Lower lobe of right lung (tissue), 2 donors: ENCODE measurements at regions not wholly inside any gene's neighbourhood (a gene's known extent, or its start where the extent isn't known, plus 50 kb on each side); places are given as distances from the start of the nearest gene placed in this dataset.

Source experiments
- ATAC-seq, 2 donors: fragments of 200-7000 bp; cut with Tn5 transposase; one replicate each; pipeline ENCODE4 v1.9.1; 2020 to 2022; ENCODE audit warnings: mild to moderate bottlenecking in 2 of 2, moderate library complexity in 2 of 2
- DNase-seq: peaks from one replicate; pipeline ENCODE4 v3.0.0-alpha.2; 2020
- H3K27ac ChIP-seq: fragments of 200-600 bp; one replicate; pipeline ENCODE4 v1.8.0; 2022
- H3K27me3 ChIP-seq: fragments of 200-600 bp; one replicate; pipeline ENCODE4 v1.8.0; 2022; ENCODE audit warnings: low read depth
- H3K36me3 ChIP-seq: fragments of 200-600 bp; one replicate; pipeline ENCODE4 v1.8.0; 2022; ENCODE audit warnings: mild to moderate bottlenecking
- H3K4me1 ChIP-seq: fragments of 200-600 bp; one replicate; pipeline ENCODE4 v1.8.0; 2022
- H3K4me3 ChIP-seq: fragments of 200-600 bp; one replicate; pipeline ENCODE4 v1.8.0; 2022; ENCODE audit warnings: mild to moderate bottlenecking
- H3K9me3 ChIP-seq: fragments of 200-600 bp; one replicate; pipeline ENCODE4 v1.8.0; 2022
- intact Hi-C: fragments of 100-400 bp; cut with DNase I; formaldehyde crosslinking; loops from one replicate; pipeline ENCODE4 v1.11.0; 2022
- TF ChIP-seq, protein P1 (sequence below): fragments of 200-600 bp; IDR thresholded peaks from one replicate; pipeline ENCODE4 v1.8.0; 2022; ENCODE audit warnings: antibody characterized with exemption, mild to moderate bottlenecking
- donor health status: DM: no; HTN: yes; CAD: no; lungs with severe emphysema.

DNA sequence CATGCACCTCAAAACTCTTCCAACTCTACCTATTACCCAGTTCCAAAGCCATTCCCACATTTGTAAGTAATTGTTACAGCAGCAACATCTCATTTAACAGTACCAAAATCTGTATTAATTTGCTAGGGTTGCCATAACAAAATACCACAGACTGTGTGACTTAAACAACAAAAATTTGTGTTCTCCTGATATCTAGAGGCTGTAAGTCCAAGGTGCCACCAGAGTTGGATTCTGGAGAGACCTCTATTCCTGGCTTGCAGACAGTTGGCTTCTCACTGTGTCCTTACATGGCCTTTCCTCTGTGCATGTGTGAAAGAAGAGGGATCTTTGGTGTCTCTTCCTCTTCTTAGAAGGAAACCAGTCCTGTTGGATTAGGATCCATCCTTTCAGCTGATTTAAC lies 203.8 kb upstream of the PIK3R1 start:
- Histone ChIP-seq H3K4me1 (no peaks in the 10 kb centered on the region), H3K36me3 (no peaks in the 10 kb centered on the region), H3K27me3 (no peaks in the 10 kb centered on the region), H3K9me3 (no peaks in the 10 kb centered on the region), H3K27ac (no peak overlapping the region), H3K4me3 (no peak overlapping the region)
- DNase-seq (no peak), ATAC-seq (no peak)
- TF ChIP-seq, protein P1, sequence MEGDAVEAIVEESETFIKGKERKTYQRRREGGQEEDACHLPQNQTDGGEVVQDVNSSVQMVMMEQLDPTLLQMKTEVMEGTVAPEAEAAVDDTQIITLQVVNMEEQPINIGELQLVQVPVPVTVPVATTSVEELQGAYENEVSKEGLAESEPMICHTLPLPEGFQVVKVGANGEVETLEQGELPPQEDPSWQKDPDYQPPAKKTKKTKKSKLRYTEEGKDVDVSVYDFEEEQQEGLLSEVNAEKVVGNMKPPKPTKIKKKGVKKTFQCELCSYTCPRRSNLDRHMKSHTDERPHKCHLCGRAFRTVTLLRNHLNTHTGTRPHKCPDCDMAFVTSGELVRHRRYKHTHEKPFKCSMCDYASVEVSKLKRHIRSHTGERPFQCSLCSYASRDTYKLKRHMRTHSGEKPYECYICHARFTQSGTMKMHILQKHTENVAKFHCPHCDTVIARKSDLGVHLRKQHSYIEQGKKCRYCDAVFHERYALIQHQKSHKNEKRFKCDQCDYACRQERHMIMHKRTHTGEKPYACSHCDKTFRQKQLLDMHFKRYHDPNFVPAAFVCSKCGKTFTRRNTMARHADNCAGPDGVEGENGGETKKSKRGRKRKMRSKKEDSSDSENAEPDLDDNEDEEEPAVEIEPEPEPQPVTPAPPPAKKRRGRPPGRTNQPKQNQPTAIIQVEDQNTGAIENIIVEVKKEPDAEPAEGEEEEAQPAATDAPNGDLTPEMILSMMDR: no peak
- intact Hi-C loops: no loop called here

DNA sequence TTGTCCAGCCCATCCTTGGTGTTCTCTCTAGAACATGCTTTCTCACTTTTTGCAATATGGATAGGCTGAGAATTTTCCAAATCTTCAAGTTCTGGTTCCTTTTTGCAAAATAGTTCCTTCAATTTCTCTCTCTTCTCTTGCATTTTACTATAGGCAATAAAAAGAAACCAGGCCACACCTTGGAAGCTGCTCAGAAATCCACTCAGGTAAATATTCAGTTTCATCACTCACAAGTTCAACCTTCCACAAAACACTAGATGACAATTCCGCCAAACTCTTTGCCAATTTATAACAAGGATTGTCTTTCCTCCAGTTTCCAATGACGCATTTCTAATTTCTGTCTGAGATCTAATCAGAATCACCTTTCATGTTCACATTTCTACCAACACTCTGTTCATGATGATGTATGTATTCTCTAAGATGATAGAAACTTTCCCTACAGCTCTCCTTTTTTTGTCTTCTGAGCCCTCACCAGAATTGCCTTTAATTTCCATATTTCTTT lies 204.2 kb upstream of the PIK3R1 start:
- H3K36me3 ChIP-seq: no peaks in the 10 kb centered on the region
- TF ChIP-seq, protein P1: no peak
- DNase-seq (no peak), ATAC-seq (no peak)
- no peak overlapping the region for H3K4me3 ChIP-seq
- no peaks in the 10 kb centered on the region for H3K9me3 ChIP-seq
- H3K27ac ChIP-seq: no peak overlapping the region
- H3K27me3 ChIP-seq: no peaks in the 10 kb centered on the region
- intact Hi-C loops: no loop called here
- H3K4me1 ChIP-seq: no peaks in the 10 kb centered on the region

DNA sequence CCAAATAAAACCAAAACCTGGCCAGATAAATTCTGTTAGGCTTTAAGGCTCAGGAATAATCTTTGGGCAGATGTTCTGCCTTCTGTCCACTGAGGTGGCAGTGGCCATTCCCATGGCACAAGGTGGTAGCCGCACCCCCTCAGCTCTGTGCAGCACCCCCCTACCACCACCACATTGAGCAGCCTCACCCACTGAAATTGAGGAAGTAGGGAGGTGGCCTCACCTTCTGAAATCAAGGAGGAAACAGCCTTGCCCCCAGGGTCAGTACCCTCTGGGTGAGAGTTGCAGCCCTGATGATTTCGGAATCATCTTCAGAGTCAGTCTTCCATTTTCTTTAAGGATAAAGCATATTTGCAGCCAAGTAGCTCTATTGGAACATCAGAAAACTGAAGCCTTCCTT lies 204.8 kb upstream of the PIK3R1 start:
- TF ChIP-seq, protein P1: no peak
- Histone ChIP-seq H3K4me3 (no peak overlapping the region), H3K27me3 (no peaks in the 10 kb centered on the region), H3K36me3 (no peaks in the 10 kb centered on the region), H3K27ac (no peak overlapping the region), H3K4me1 (no peaks in the 10 kb centered on the region), H3K9me3 (no peaks in the 10 kb centered on the region)
- no peak for DNase-seq
- no peak for ATAC-seq
- intact Hi-C loops: no loop called here

DNA sequence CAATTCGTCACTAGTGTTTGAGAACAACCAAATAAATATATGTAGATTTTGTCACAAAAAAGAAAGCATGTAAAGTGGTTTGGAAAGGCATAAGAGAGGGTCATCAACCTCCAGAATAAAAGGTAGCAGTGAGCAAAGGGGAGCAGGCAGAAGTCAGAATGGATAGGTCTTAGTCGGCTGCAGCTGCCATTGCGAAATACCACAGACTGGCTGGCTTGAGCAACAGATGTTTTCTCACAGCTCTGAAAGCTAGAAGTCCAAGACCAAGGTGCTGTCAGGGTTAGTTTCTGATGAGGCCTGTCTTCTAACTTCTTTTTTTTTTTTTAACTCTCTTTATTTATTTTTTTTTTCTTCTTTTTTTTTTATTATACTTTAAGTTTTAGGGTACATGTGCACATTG lies 208.1 kb upstream of the PIK3R1 start:
- no peaks in the 10 kb centered on the region for H3K27me3 ChIP-seq
- ATAC-seq: peak; percentile 57 to 61

DNA sequence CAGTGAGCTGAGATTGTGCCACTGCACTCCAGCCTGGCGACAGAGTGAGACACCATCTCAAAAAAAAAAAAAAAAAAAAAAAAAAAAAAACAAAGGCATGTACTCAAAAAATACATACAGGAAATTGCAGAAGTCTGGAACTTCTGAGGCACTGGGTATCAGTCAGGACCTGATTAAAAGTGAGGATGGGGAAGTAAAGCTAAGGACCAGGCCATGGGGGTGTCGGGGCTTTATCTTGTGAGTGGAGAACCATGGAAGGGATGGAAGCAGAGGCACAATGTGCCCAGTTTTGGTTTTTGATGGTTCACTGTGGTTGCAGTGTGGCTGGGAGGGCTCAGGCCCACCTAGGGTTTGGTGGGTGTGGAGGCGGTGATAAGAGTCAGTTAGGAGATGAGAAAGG lies 212.7 kb upstream of the PIK3R1 start:
- TF ChIP-seq, protein P1: no peak
- Histone ChIP-seq H3K27me3 (no peaks in the 10 kb centered on the region), H3K9me3 (no peaks in the 10 kb centered on the region), H3K4me3 (no peak overlapping the region), H3K27ac (no peak overlapping the region), H3K36me3 (no peaks in the 10 kb centered on the region), H3K4me1 (peaks cover 6% of the 10 kb centered on the region)
- intact Hi-C loops: no loop called here
- ATAC-seq (no peak), DNase-seq (no peak)

More for the DNA sequence above, 208.1 kb upstream of the PIK3R1 start:
- no peaks in the 10 kb centered on the region for H3K4me1 ChIP-seq
- TF ChIP-seq, protein P1: no peak
- H3K27ac ChIP-seq: no peak overlapping the region
- H3K36me3 ChIP-seq: no peaks in the 10 kb centered on the region
- no peaks in the 10 kb centered on the region for H3K9me3 ChIP-seq
- no peak overlapping the region for H3K4me3 ChIP-seq
- intact Hi-C loops: no loop called here
- DNase-seq: peak; percentile 68

DNA sequence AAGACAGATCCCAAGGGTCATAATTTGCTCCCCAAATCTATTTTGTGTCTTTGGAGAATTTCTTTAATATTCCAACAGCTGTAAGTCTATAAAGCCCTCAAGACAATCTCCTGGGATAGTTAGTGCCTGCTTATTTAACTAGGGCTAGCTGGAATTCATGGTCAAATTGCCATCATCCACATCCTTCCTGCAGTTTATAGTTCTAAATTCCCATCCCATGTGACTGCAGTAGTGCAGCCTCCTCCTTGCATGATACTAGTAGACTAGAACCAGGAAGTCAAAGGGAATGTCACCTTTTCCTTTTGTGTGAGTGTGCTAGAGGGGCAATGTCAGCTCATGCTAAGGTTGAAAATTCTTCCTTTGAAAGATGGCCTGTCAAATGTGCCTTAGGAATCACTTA lies 214.8 kb upstream of the PIK3R1 start:
- Histone ChIP-seq H3K9me3 (no peaks in the 10 kb centered on the region), H3K27me3 (no peaks in the 10 kb centered on the region), H3K4me3 (no peak overlapping the region), H3K4me1 (peaks cover 6% of the 10 kb centered on the region), H3K36me3 (no peaks in the 10 kb centered on the region), H3K27ac (no peak overlapping the region)
- no peak for DNase-seq
- ATAC-seq: no peak
- TF ChIP-seq, protein P1: no peak
- intact Hi-C loops: no loop called here
